ENCODE measurements at regions not wholly inside any gene's neighbourhood (a gene's known extent, or its start where the extent isn't known, plus 50 kb on each side); places are given as distances from the start of the nearest gene placed in this dataset.
A peak's percentile ranks its signal among the peaks of the same experiment; 100 is the strongest.

- DNase-seq (ENCODE audit: low read depth in 2 of 2): peak in 1 of 2 donors; percentile 0
- H2AFZ ChIP-seq (ENCODE audit: low read length): no peak overlapping the region
- H3K4me1 ChIP-seq (ENCODE audit: control insufficient read depth, extremely low read depth, insufficient read depth, low read length): no peaks in the 10 kb centered on the region
- H3K4me2 ChIP-seq (ENCODE audit: extremely low read depth, insufficient read depth, low read length): no peak overlapping the region
- H3K27ac ChIP-seq (ENCODE audit: insufficient read depth, low read length): no peak overlapping the region
- no peak overlapping the region for H3K9ac ChIP-seq (ENCODE audit: insufficient read depth, low read length)
- H3K36me3 ChIP-seq (ENCODE audit: control insufficient read depth, insufficient read depth, low read length): no peaks in the 10 kb centered on the region
- no peak overlapping the region for H3K4me3 ChIP-seq (replicated peaks in 1 of 4; ENCODE audit: control extremely low read depth in 1 of 4, insufficient read depth in 1 of 4, low read depth in 3 of 4, low read length in 4 of 4)
- H3K27me3 ChIP-seq (ENCODE audit: control insufficient read depth, insufficient read depth, low read length): no peaks in the 10 kb centered on the region
- H3K79me2 ChIP-seq (ENCODE audit: control insufficient read depth, insufficient read depth, low read length): no peaks in the 10 kb centered on the region
- no peaks in the 10 kb centered on the region for H4K20me1 ChIP-seq (ENCODE audit: control insufficient read depth, extremely low read depth, insufficient read depth, low read length)
- TF ChIP-seq CTCF (conservative IDR thresholded peaks at IDR 0.05 in 1 of 2, IDR thresholded peaks at IDR 0.05 in 1 of 2; ENCODE audit: low read depth in 1 of 2, low read length in 2 of 2) (no peak), EZH2 (IDR thresholded peaks at IDR 0.05; ENCODE audit: low read length, missing control alignments) (no peak)
- no peaks in the 10 kb centered on the region for H3K9me3 ChIP-seq (ENCODE audit: control insufficient read depth, insufficient read depth, low read depth, low read length)
These were observed 393.8 kb upstream of the GRID2 start for GRCh38 chr4:91909963-91910362.

DNA sequence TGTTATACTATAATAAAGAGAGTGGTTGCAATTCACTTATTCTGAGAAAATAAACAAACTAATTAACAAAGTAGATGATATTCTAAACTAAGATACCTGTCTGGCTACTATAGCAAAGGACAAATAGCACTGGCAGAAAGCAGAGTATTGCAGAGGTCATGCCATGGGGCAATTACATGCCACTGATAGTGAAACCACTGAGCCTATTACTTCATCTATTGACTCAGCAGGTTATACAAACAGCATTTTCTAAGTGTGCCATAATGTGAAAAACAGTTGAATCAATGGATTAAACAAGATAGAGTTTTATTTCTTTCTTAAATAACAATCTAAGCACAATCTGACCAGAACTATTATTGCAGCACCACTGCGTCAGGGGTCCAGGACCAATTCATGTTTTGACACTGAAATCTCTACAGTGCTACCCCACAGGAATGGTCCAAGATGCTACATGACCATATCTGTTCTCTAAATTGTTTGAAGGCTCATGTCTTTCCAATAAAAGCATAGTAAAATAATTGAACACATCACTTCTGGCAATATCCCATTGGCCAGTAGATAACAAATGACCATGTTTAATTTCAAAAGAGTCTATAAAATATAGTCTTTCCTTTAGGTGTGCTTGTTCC is 389.5 kb upstream of the GRID2 start:
- H2AFZ ChIP-seq (ENCODE audit: low read length): no peak overlapping the region
- H4K20me1 ChIP-seq (ENCODE audit: control insufficient read depth, extremely low read depth, insufficient read depth, low read length): no peaks in the 10 kb centered on the region
- TF ChIP-seq EZH2 (IDR thresholded peaks at IDR 0.05; ENCODE audit: low read length, missing control alignments) (no peak), CTCF (conservative IDR thresholded peaks at IDR 0.05 in 1 of 2, IDR thresholded peaks at IDR 0.05 in 1 of 2; ENCODE audit: low read depth in 1 of 2, low read length in 2 of 2) (no peak)
- no peak for DNase-seq (ENCODE audit: low read depth in 2 of 2)
- no peaks in the 10 kb centered on the region for H3K36me3 ChIP-seq (ENCODE audit: control insufficient read depth, insufficient read depth, low read length)
- H3K79me2 ChIP-seq (ENCODE audit: control insufficient read depth, insufficient read depth, low read length): no peaks in the 10 kb centered on the region
- no peak overlapping the region for H3K9ac ChIP-seq (ENCODE audit: insufficient read depth, low read length)
- H3K4me1 ChIP-seq (ENCODE audit: control insufficient read depth, extremely low read depth, insufficient read depth, low read length): no peaks in the 10 kb centered on the region
- no peak overlapping the region for H3K27ac ChIP-seq (ENCODE audit: insufficient read depth, low read length)
- H3K4me2 ChIP-seq (ENCODE audit: extremely low read depth, insufficient read depth, low read length): no peak overlapping the region
- H3K27me3 ChIP-seq (ENCODE audit: control insufficient read depth, insufficient read depth, low read length): no peaks in the 10 kb centered on the region
- no peaks in the 10 kb centered on the region for H3K9me3 ChIP-seq (ENCODE audit: control insufficient read depth, insufficient read depth, low read depth, low read length)
- H3K4me3 ChIP-seq (replicated peaks in 1 of 4; ENCODE audit: control extremely low read depth in 1 of 4, insufficient read depth in 1 of 4, low read depth in 3 of 4, low read length in 4 of 4): no peak overlapping the region

DNA sequence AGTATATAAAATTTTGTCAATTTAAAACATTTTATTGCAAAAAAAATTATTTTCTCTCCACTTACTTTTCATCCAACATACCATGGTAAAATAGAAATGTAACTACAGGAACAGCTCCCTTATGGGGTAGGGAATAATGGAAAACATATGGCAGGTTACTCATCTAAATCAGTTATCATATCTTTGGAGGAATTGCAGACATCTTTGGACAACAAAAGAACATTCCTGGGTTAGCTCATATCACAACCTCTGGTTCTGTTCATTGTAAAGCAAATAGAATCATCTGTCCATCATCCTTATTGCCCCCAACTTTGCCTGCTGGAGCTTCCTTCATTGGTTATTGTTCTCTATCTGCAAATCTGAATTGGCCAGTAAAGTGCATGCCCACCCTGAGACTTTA is 387.5 kb upstream of the GRID2 start:
- Histone ChIP-seq H3K9me3 (ENCODE audit: control insufficient read depth, insufficient read depth, low read depth, low read length) (no peaks in the 10 kb centered on the region), H3K9ac (ENCODE audit: insufficient read depth, low read length) (no peak overlapping the region), H4K20me1 (ENCODE audit: control insufficient read depth, extremely low read depth, insufficient read depth, low read length) (no peaks in the 10 kb centered on the region), H3K27ac (ENCODE audit: insufficient read depth, low read length) (no peak overlapping the region), H3K4me2 (ENCODE audit: extremely low read depth, insufficient read depth, low read length) (no peak overlapping the region), H3K27me3 (ENCODE audit: control insufficient read depth, insufficient read depth, low read length) (no peaks in the 10 kb centered on the region), H3K79me2 (ENCODE audit: control insufficient read depth, insufficient read depth, low read length) (no peaks in the 10 kb centered on the region), H2AFZ (ENCODE audit: low read length) (no peak overlapping the region), H3K4me3 (replicated peaks in 1 of 4; ENCODE audit: control extremely low read depth in 1 of 4, insufficient read depth in 1 of 4, low read depth in 3 of 4, low read length in 4 of 4) (no peak overlapping the region), H3K4me1 (ENCODE audit: control insufficient read depth, extremely low read depth, insufficient read depth, low read length) (no peaks in the 10 kb centered on the region), H3K36me3 (ENCODE audit: control insufficient read depth, insufficient read depth, low read length) (no peaks in the 10 kb centered on the region)
- TF ChIP-seq CTCF (conservative IDR thresholded peaks at IDR 0.05 in 1 of 2, IDR thresholded peaks at IDR 0.05 in 1 of 2; ENCODE audit: low read depth in 1 of 2, low read length in 2 of 2) (no peak), EZH2 (IDR thresholded peaks at IDR 0.05; ENCODE audit: low read length, missing control alignments) (no peak)
- DNase-seq (ENCODE audit: low read depth in 2 of 2): no peak
